ENCODE measurements at regions not wholly inside any gene's neighbourhood (a gene's known extent, or its start where the extent isn't known, plus 50 kb on each side); places are given as distances from the start of the nearest gene placed in this dataset.

GRCh38 chr11:56885177-56885576 is 103.5 kb upstream of the OR5AK2 start:
- no peak for TF ChIP-seq CTCF (IDR thresholded peaks at IDR 0.05)
- Histone ChIP-seq H3K4me1 (ENCODE audit: control insufficient read depth in 1 of 2, low read depth in 2 of 2) (no peaks in the 10 kb centered on the region), H3K4me3 (no peak overlapping the region), H3K27ac (no peak overlapping the region), H3K9me3 (no peaks in the 10 kb centered on the region), H3K36me3 (no peaks in the 10 kb centered on the region), H3K27me3 (replicated peaks; ENCODE audit: insufficient read depth) (no peaks in the 10 kb centered on the region)
- no peak for DNase-seq (ENCODE audit: low spot score)
- ATAC-seq (ENCODE audit: insufficient number of reproducible peaks, low FRiP score, low read depth) = no peak

GRCh38 chr11:56883371-56883987 is 105.2 kb upstream of the OR5AK2 start:
- Histone ChIP-seq H3K9me3 (no peaks in the 10 kb centered on the region), H3K36me3 (no peaks in the 10 kb centered on the region), H3K27ac (no peak overlapping the region), H3K27me3 (replicated peaks; ENCODE audit: insufficient read depth) (no peaks in the 10 kb centered on the region), H3K4me1 (ENCODE audit: control insufficient read depth in 1 of 2, low read depth in 2 of 2) (no peaks in the 10 kb centered on the region), H3K4me3 (no peak overlapping the region)
- TF ChIP-seq CTCF (IDR thresholded peaks at IDR 0.05) = no peak
- DNase-seq (ENCODE audit: low spot score) = no peak
- ATAC-seq (ENCODE audit: insufficient number of reproducible peaks, low FRiP score, low read depth) = no peak

GRCh38 chr11:56876621-56877275 is 112.0 kb upstream of the OR5AK2 start:
- ATAC-seq (ENCODE audit: insufficient number of reproducible peaks, low FRiP score, low read depth) (no peak), DNase-seq (ENCODE audit: low spot score) (no peak)
- no peak overlapping the region for H3K27ac ChIP-seq
- no peaks in the 10 kb centered on the region for H3K27me3 ChIP-seq (replicated peaks; ENCODE audit: insufficient read depth)
- no peaks in the 10 kb centered on the region for H3K9me3 ChIP-seq
- no peaks in the 10 kb centered on the region for H3K4me1 ChIP-seq (ENCODE audit: control insufficient read depth in 1 of 2, low read depth in 2 of 2)
- no peak for TF ChIP-seq CTCF (IDR thresholded peaks at IDR 0.05)
- H3K36me3 ChIP-seq = no peaks in the 10 kb centered on the region
- no peak overlapping the region for H3K4me3 ChIP-seq

GRCh38 chr11:56855217-56855616 is 106.7 kb upstream of the OR9G4 start:
- H3K4me1 ChIP-seq (ENCODE audit: control insufficient read depth in 1 of 2, low read depth in 2 of 2) = no peaks in the 10 kb centered on the region
- H3K4me3 ChIP-seq = no peak overlapping the region
- TF ChIP-seq CTCF (IDR thresholded peaks at IDR 0.05) = no peak
- H3K9me3 ChIP-seq = no peaks in the 10 kb centered on the region
- H3K36me3 ChIP-seq = no peaks in the 10 kb centered on the region
- no peak overlapping the region for H3K27ac ChIP-seq
- no peak for DNase-seq (ENCODE audit: low spot score)
- no peak for ATAC-seq (ENCODE audit: insufficient number of reproducible peaks, low FRiP score, low read depth)
- H3K27me3 ChIP-seq (replicated peaks; ENCODE audit: insufficient read depth) = no peaks in the 10 kb centered on the region

- Histone ChIP-seq H3K27me3 (replicated peaks; ENCODE audit: insufficient read depth) (no peaks in the 10 kb centered on the region), H3K9me3 (no peaks in the 10 kb centered on the region), H3K4me1 (ENCODE audit: control insufficient read depth in 1 of 2, low read depth in 2 of 2) (no peaks in the 10 kb centered on the region), H3K27ac (no peak overlapping the region), H3K36me3 (no peaks in the 10 kb centered on the region), H3K4me3 (no peak overlapping the region)
- ATAC-seq (ENCODE audit: insufficient number of reproducible peaks, low FRiP score, low read depth) = no peak
- DNase-seq (ENCODE audit: low spot score) = no peak
- no peak for TF ChIP-seq CTCF (IDR thresholded peaks at IDR 0.05)
These were observed 103.6 kb upstream of the OR9G4 start for GRCh38 chr11:56852131-56852530.
